Fibroblast of the aortic adventitia (primary cell): ENCODE measurements at regions not wholly inside any gene's neighbourhood (a gene's known extent, or its start where the extent isn't known, plus 50 kb on each side); places are given as distances from the start of the nearest gene placed in this dataset.
"Not testable (repeated sequence)": the region's sequence is repeated elsewhere in the genome, so short reads cannot be mapped to it uniquely, and the experiment has no call there.

Source experiments
- DNase-seq: peaks from one replicate; pipeline ENCODE4 v3.0.0-alpha.2; 2010; ENCODE audit warnings: low read depth
- H3K4me3 ChIP-seq: 2 replicates; pipeline ENCODE4 v1.5.1; 2011; ENCODE audit warnings: low read depth, mild to moderate bottlenecking, control low read depth, low read length, moderate library complexity
- CTCF ChIP-seq: IDR thresholded peaks from 2 replicates; pipeline ENCODE4 v1.5.1; 2011; ENCODE audit warnings: mild to moderate bottlenecking, low read length, control low read depth, inconsistent platforms; ENCODE audit not compliant: insufficient read depth

GRCh38 chr5:1983919-1984695 is 101.4 kb upstream of the IRX4 start:
- no peak for DNase-seq
- no peak for TF ChIP-seq CTCF
- no peak overlapping the region for H3K4me3 ChIP-seq

GRCh38 chr5:1983401-1983800 is 100.7 kb upstream of the IRX4 start:
- H3K4me3 ChIP-seq = no peak overlapping the region
- no peak for TF ChIP-seq CTCF
- DNase-seq = no peak

DNA sequence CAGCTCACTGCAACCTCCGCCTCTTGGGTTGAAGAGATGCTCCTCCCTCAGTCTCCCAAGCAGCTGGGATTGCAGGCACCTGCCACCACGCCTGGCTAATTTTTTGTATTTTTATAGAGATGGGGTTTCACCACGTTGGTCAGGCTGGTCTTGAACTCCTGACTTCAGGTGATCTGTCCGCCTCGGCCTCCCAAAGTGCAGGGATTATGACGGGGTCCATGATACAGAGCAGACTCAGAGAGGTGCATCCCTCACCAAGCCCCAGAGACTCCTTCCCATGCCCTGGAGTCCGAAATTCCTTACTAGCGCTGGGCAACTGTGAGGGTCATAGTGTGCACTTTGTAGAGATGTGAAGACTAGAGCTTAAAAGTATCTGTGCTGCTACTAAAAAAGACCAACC is 99.8 kb upstream of the IRX4 start:
- H3K4me3 ChIP-seq, DNase-seq: not testable (repeated sequence)

- TF ChIP-seq CTCF = peak; percentile 19
- DNase-seq = peak; percentile 38
- no peak overlapping the region for H3K4me3 ChIP-seq
Observed at GRCh38 chr5:1975898-1976765, 93.4 kb upstream of the IRX4 start.

GRCh38 chr5:1975406-1975715 is 92.6 kb upstream of the IRX4 start:
- TF ChIP-seq CTCF = no peak
- no peak for DNase-seq
- H3K4me3 ChIP-seq = no peak overlapping the region

DNA sequence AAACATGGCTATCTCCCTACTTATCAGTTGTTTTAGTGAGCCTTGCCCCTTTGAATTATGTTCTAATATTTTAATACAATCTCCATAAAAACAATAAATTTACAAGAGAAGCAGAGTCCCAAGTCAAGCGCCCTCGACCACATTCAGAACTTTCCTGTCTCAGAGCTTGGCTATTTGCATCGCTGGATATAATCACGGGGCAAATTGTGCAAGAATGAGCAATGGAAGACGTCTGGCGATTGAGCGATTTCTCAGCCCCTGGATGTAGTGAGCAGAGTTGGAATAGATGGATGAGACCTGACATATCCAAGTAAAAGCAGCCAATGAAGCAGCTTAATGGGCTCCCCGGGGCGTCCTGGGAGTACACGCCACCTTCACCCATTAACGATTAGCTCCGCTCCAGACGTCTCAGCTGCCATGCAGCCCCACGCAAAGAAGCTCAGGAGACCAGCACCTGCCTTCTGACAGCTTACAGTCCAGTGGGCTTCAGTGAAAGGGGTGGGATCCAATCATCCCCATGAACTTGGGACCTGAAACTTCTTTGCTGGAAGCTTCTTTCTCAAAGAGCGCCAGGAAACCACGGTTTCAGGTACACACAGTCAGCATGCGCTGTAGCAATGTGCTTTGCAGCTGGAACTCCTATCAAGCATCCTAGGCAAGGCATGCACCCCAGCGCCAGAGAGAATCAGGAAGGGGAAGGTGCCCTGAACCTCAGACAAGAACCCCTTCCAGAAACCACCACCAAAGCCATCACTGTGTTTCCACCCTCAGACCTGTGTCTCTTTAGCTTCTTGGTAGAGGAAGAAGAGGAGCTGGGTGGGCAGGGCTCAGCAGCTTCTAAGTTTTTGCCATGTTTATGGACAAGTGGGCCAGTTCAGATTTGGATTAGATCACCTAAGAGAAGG is 92.0 kb upstream of the IRX4 start:
- no peak for TF ChIP-seq CTCF

More for the DNA sequence above, 92.0 kb upstream of the IRX4 start:
- DNase-seq = no peak
- no peak overlapping the region for H3K4me3 ChIP-seq
